ENCODE measurements at regions not wholly inside any gene's neighbourhood (a gene's known extent, or its start where the extent isn't known, plus 50 kb on each side); places are given as distances from the start of the nearest gene placed in this dataset.

- Histone ChIP-seq H3K27ac (no peak overlapping the region), H3K4me3 (no peak overlapping the region), H3K4me1 (replicated peaks) (no peaks in the 10 kb centered on the region), H3K27me3 (replicated peaks) (no peaks in the 10 kb centered on the region), H3K9me3 (replicated peaks) (no peaks in the 10 kb centered on the region), H3K36me3 (no peaks in the 10 kb centered on the region)
- DNase-seq (ENCODE audit: low read depth in 1 of 2, low spot score in 2 of 2), result no peak
Measured at GRCh38 chr3:19749448-19750017, 184.5 kb downstream of the EFHB start.

GRCh38 chr3:19748782-19749447 is 185.1 kb downstream of the EFHB start:
- no peak for DNase-seq (ENCODE audit: low read depth in 1 of 2, low spot score in 2 of 2)
- Histone ChIP-seq H3K36me3 (no peaks in the 10 kb centered on the region), H3K4me1 (replicated peaks) (no peaks in the 10 kb centered on the region), H3K27ac (no peak overlapping the region), H3K27me3 (replicated peaks) (no peaks in the 10 kb centered on the region), H3K4me3 (no peak overlapping the region), H3K9me3 (replicated peaks) (no peaks in the 10 kb centered on the region)

GRCh38 chr3:19744047-19744446 is 190.0 kb downstream of the EFHB start:
- Histone ChIP-seq H3K36me3 (no peaks in the 10 kb centered on the region), H3K27me3 (replicated peaks) (no peaks in the 10 kb centered on the region), H3K9me3 (replicated peaks) (no peaks in the 10 kb centered on the region), H3K4me1 (replicated peaks) (no peaks in the 10 kb centered on the region), H3K27ac (no peak overlapping the region), H3K4me3 (no peak overlapping the region)
- DNase-seq (ENCODE audit: low read depth in 1 of 2, low spot score in 2 of 2), result no peak

- Histone ChIP-seq H3K4me1 (replicated peaks) (no peaks in the 10 kb centered on the region), H3K27me3 (replicated peaks) (no peaks in the 10 kb centered on the region), H3K36me3 (no peaks in the 10 kb centered on the region), H3K27ac (no peak overlapping the region), H3K4me3 (no peak overlapping the region), H3K9me3 (replicated peaks) (no peaks in the 10 kb centered on the region)
- DNase-seq (ENCODE audit: low read depth in 1 of 2, low spot score in 2 of 2), result no peak
Measured at GRCh38 chr3:19742935-19743334, 191.1 kb downstream of the EFHB start.

GRCh38 chr3:19739504-19739903 is 194.5 kb downstream of the EFHB start:
- no peak for DNase-seq (ENCODE audit: low read depth in 1 of 2, low spot score in 2 of 2)
- Histone ChIP-seq H3K9me3 (replicated peaks) (no peaks in the 10 kb centered on the region), H3K4me1 (replicated peaks) (no peaks in the 10 kb centered on the region), H3K4me3 (no peak overlapping the region), H3K27ac (no peak overlapping the region), H3K27me3 (replicated peaks) (no peaks in the 10 kb centered on the region), H3K36me3 (no peaks in the 10 kb centered on the region)

GRCh38 chr3:19738846-19739245 is 195.2 kb downstream of the EFHB start:
- Histone ChIP-seq H3K9me3 (replicated peaks) (no peaks in the 10 kb centered on the region), H3K27ac (no peak overlapping the region), H3K4me3 (no peak overlapping the region), H3K36me3 (no peaks in the 10 kb centered on the region), H3K27me3 (replicated peaks) (no peaks in the 10 kb centered on the region), H3K4me1 (replicated peaks) (no peaks in the 10 kb centered on the region)
- DNase-seq (ENCODE audit: low read depth in 1 of 2, low spot score in 2 of 2), result no peak

- Histone ChIP-seq H3K9me3 (replicated peaks) (no peaks in the 10 kb centered on the region), H3K27me3 (replicated peaks) (no peaks in the 10 kb centered on the region), H3K4me1 (replicated peaks) (no peaks in the 10 kb centered on the region), H3K27ac (no peak overlapping the region), H3K36me3 (no peaks in the 10 kb centered on the region), H3K4me3 (no peak overlapping the region)
- DNase-seq (ENCODE audit: low read depth in 1 of 2, low spot score in 2 of 2), result no peak
Measured at GRCh38 chr3:19735111-19735510, 198.9 kb downstream of the EFHB start.

- H3K4me1 ChIP-seq (replicated peaks), result no peaks in the 10 kb centered on the region
- H3K27ac ChIP-seq, result no peak overlapping the region
- DNase-seq (ENCODE audit: low read depth in 1 of 2, low spot score in 2 of 2), result no peak
- no peak overlapping the region for H3K4me3 ChIP-seq
- no peaks in the 10 kb centered on the region for H3K9me3 ChIP-seq (replicated peaks)
- H3K27me3 ChIP-seq (replicated peaks), result no peaks in the 10 kb centered on the region
- H3K36me3 ChIP-seq, result no peaks in the 10 kb centered on the region
Measured at GRCh38 chr3:19734453-19734852, 199.6 kb downstream of the EFHB start.

GRCh38 chr3:19725000-19725399 is 209.0 kb downstream of the EFHB start:
- H3K4me3 ChIP-seq, result no peak overlapping the region
- no peak overlapping the region for H3K27ac ChIP-seq
- no peaks in the 10 kb centered on the region for H3K36me3 ChIP-seq
- H3K27me3 ChIP-seq (replicated peaks), result no peaks in the 10 kb centered on the region
- no peaks in the 10 kb centered on the region for H3K4me1 ChIP-seq (replicated peaks)
- no peak for DNase-seq (ENCODE audit: low read depth in 1 of 2, low spot score in 2 of 2)
- H3K9me3 ChIP-seq (replicated peaks), result peaks cover 2% of the 10 kb centered on the region; the same call in 1 of the 2 replicates

- Histone ChIP-seq H3K27ac (no peak overlapping the region), H3K9me3 (replicated peaks) (no peaks in the 10 kb centered on the region), H3K4me1 (replicated peaks) (no peaks in the 10 kb centered on the region), H3K27me3 (replicated peaks) (no peaks in the 10 kb centered on the region), H3K4me3 (no peak overlapping the region), H3K36me3 (no peaks in the 10 kb centered on the region)
- no peak for DNase-seq (ENCODE audit: low read depth in 1 of 2, low spot score in 2 of 2)
Measured at GRCh38 chr3:19717736-19718135, 216.3 kb downstream of the EFHB start.

GRCh38 chr3:19711160-19711782 is 222.7 kb downstream of the EFHB start:
- no peak overlapping the region for H3K4me3 ChIP-seq
- no peaks in the 10 kb centered on the region for H3K36me3 ChIP-seq
- H3K9me3 ChIP-seq (replicated peaks), result no peaks in the 10 kb centered on the region
- no peak overlapping the region for H3K27ac ChIP-seq
- no peaks in the 10 kb centered on the region for H3K27me3 ChIP-seq (replicated peaks)
- no peaks in the 10 kb centered on the region for H3K4me1 ChIP-seq (replicated peaks)
- DNase-seq (ENCODE audit: low read depth in 1 of 2, low spot score in 2 of 2), result no peak

- H3K4me3 ChIP-seq, result no peak overlapping the region
- H3K4me1 ChIP-seq (replicated peaks), result no peaks in the 10 kb centered on the region
- no peak overlapping the region for H3K27ac ChIP-seq
Measured at GRCh38 chr3:19702416-19703078, 231.5 kb downstream of the EFHB start.

GRCh38 chr3:19688767-19689166 is 245.2 kb downstream of the EFHB start:
- Histone ChIP-seq H3K36me3 (no peaks in the 10 kb centered on the region), H3K4me1 (replicated peaks) (no peaks in the 10 kb centered on the region), H3K4me3 (no peak overlapping the region), H3K27ac (no peak overlapping the region), H3K27me3 (replicated peaks) (no peaks in the 10 kb centered on the region), H3K9me3 (replicated peaks) (no peaks in the 10 kb centered on the region)
- no peak for DNase-seq (ENCODE audit: low read depth in 1 of 2, low spot score in 2 of 2)

More at GRCh38 chr3:19702416-19703078, 231.5 kb downstream of the EFHB start:
- H3K36me3 ChIP-seq, result no peaks in the 10 kb centered on the region
- DNase-seq (ENCODE audit: low read depth in 1 of 2, low spot score in 2 of 2), result no peak
- no peaks in the 10 kb centered on the region for H3K27me3 ChIP-seq (replicated peaks)
- no peaks in the 10 kb centered on the region for H3K9me3 ChIP-seq (replicated peaks)

- no peaks in the 10 kb centered on the region for H3K27me3 ChIP-seq (replicated peaks)
- no peaks in the 10 kb centered on the region for H3K4me1 ChIP-seq (replicated peaks)
- DNase-seq (ENCODE audit: low read depth in 1 of 2, low spot score in 2 of 2), result no peak
- no peaks in the 10 kb centered on the region for H3K9me3 ChIP-seq (replicated peaks)
- H3K27ac ChIP-seq, result no peak overlapping the region
- H3K36me3 ChIP-seq, result no peaks in the 10 kb centered on the region
- no peak overlapping the region for H3K4me3 ChIP-seq
Measured at GRCh38 chr3:19668163-19668562, 265.9 kb downstream of the EFHB start.

Data from SJSA1 (cell line).